ENCODE measurements at regions not wholly inside any gene's neighbourhood (a gene's known extent, or its start where the extent isn't known, plus 50 kb on each side); places are given as distances from the start of the nearest gene placed in this dataset.

DNA sequence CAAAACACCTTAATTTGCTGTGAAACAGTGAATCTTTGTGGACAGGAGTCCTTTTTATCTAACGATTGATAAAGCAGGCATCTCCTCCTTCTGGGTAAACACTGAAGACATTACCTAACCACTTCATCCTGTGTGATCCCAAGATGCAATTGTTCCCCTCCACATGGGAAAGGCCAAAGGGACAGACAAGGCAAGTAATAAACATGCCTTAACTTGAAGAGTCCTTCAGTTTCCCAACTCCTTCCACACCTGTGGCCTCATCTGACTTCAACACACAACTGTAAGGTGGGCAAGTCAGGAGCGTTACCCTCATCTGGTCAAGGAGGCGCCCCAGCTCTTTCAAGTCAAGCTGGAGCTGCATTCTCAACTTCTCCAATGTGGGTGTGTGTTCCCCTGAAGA, 278.6 kb downstream of the ABCC12 start:
- TF ChIP-seq CTCF (IDR thresholded peaks at IDR 0.05) (no peak), POLR2A (IDR thresholded peaks at IDR 0.05) (no peak)
